ENCODE measurements at regions not wholly inside any gene's neighbourhood (a gene's known extent, or its start where the extent isn't known, plus 50 kb on each side); places are given as distances from the start of the nearest gene placed in this dataset.

GRCh38 chr3:81887448-81887847 lies 126.0 kb upstream of the GBE1 start (continued):
- TF ChIP-seq, protein P1, sequence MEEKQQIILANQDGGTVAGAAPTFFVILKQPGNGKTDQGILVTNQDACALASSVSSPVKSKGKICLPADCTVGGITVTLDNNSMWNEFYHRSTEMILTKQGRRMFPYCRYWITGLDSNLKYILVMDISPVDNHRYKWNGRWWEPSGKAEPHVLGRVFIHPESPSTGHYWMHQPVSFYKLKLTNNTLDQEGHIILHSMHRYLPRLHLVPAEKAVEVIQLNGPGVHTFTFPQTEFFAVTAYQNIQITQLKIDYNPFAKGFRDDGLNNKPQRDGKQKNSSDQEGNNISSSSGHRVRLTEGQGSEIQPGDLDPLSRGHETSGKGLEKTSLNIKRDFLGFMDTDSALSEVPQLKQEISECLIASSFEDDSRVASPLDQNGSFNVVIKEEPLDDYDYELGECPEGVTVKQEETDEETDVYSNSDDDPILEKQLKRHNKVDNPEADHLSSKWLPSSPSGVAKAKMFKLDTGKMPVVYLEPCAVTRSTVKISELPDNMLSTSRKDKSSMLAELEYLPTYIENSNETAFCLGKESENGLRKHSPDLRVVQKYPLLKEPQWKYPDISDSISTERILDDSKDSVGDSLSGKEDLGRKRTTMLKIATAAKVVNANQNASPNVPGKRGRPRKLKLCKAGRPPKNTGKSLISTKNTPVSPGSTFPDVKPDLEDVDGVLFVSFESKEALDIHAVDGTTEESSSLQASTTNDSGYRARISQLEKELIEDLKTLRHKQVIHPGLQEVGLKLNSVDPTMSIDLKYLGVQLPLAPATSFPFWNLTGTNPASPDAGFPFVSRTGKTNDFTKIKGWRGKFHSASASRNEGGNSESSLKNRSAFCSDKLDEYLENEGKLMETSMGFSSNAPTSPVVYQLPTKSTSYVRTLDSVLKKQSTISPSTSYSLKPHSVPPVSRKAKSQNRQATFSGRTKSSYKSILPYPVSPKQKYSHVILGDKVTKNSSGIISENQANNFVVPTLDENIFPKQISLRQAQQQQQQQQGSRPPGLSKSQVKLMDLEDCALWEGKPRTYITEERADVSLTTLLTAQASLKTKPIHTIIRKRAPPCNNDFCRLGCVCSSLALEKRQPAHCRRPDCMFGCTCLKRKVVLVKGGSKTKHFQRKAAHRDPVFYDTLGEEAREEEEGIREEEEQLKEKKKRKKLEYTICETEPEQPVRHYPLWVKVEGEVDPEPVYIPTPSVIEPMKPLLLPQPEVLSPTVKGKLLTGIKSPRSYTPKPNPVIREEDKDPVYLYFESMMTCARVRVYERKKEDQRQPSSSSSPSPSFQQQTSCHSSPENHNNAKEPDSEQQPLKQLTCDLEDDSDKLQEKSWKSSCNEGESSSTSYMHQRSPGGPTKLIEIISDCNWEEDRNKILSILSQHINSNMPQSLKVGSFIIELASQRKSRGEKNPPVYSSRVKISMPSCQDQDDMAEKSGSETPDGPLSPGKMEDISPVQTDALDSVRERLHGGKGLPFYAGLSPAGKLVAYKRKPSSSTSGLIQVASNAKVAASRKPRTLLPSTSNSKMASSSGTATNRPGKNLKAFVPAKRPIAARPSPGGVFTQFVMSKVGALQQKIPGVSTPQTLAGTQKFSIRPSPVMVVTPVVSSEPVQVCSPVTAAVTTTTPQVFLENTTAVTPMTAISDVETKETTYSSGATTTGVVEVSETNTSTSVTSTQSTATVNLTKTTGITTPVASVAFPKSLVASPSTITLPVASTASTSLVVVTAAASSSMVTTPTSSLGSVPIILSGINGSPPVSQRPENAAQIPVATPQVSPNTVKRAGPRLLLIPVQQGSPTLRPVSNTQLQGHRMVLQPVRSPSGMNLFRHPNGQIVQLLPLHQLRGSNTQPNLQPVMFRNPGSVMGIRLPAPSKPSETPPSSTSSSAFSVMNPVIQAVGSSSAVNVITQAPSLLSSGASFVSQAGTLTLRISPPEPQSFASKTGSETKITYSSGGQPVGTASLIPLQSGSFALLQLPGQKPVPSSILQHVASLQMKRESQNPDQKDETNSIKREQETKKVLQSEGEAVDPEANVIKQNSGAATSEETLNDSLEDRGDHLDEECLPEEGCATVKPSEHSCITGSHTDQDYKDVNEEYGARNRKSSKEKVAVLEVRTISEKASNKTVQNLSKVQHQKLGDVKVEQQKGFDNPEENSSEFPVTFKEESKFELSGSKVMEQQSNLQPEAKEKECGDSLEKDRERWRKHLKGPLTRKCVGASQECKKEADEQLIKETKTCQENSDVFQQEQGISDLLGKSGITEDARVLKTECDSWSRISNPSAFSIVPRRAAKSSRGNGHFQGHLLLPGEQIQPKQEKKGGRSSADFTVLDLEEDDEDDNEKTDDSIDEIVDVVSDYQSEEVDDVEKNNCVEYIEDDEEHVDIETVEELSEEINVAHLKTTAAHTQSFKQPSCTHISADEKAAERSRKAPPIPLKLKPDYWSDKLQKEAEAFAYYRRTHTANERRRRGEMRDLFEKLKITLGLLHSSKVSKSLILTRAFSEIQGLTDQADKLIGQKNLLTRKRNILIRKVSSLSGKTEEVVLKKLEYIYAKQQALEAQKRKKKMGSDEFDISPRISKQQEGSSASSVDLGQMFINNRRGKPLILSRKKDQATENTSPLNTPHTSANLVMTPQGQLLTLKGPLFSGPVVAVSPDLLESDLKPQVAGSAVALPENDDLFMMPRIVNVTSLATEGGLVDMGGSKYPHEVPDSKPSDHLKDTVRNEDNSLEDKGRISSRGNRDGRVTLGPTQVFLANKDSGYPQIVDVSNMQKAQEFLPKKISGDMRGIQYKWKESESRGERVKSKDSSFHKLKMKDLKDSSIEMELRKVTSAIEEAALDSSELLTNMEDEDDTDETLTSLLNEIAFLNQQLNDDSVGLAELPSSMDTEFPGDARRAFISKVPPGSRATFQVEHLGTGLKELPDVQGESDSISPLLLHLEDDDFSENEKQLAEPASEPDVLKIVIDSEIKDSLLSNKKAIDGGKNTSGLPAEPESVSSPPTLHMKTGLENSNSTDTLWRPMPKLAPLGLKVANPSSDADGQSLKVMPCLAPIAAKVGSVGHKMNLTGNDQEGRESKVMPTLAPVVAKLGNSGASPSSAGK (IDR thresholded peaks at IDR 0.05), result no peak
- TF ChIP-seq THRA (IDR thresholded peaks at IDR 0.05), result no peak
- TF ChIP-seq NFXL1 (CRISPR knock-in tag; IDR thresholded peaks at IDR 0.05), result no peak
- no peak for TF ChIP-seq ETS1 (conservative IDR thresholded peaks at IDR 0.05; ENCODE audit: control insufficient read depth, low read depth, low read length)
- TF ChIP-seq HNRNPUL1 (IDR thresholded peaks at IDR 0.05; ENCODE audit: low read length), result no peak
- no peak for TF ChIP-seq ZNF239 (CRISPR knock-in tag; IDR thresholded peaks at IDR 0.05)
- TF ChIP-seq ZNF717 (CRISPR knock-in tag; IDR thresholded peaks at IDR 0.05), result no peak
